ENCODE measurements at regions not wholly inside any gene's neighbourhood (a gene's known extent, or its start where the extent isn't known, plus 50 kb on each side); places are given as distances from the start of the nearest gene placed in this dataset.

GRCh38 chr17:13994050-13994449, 75.3 kb upstream of the COX10 start:
- no peak for DNase-seq

DNA sequence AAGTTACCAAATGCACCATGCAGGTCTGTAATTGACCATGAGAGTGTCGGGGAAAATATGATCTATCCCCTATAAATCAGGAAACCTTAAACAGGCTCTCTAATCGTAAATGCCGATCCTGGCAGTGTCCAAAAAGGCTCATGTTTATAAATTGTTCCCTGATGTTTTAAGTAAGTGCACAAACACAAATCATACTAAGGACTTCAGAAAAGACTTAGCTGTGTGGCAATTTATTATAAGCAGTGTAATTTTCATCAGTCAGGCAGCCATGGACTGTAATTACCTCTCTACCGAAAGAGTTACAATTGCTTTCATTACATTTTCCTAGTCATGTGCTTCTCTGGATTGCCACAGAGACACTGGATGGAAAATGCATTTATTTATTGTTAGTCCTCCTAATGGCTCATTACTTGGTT, 73.4 kb upstream of the COX10 start:
- peak; percentile 75 for DNase-seq

- DNase-seq: peak; percentile 56
Measured at GRCh38 chr17:13996276-13996675, 73.0 kb upstream of the COX10 start.

GRCh38 chr17:13996748-13997147, 72.6 kb upstream of the COX10 start:
- peak; percentile 31 for DNase-seq

GRCh38 chr17:14004927-14005620, 64.2 kb upstream of the COX10 start:
- no peak for DNase-seq

DNA sequence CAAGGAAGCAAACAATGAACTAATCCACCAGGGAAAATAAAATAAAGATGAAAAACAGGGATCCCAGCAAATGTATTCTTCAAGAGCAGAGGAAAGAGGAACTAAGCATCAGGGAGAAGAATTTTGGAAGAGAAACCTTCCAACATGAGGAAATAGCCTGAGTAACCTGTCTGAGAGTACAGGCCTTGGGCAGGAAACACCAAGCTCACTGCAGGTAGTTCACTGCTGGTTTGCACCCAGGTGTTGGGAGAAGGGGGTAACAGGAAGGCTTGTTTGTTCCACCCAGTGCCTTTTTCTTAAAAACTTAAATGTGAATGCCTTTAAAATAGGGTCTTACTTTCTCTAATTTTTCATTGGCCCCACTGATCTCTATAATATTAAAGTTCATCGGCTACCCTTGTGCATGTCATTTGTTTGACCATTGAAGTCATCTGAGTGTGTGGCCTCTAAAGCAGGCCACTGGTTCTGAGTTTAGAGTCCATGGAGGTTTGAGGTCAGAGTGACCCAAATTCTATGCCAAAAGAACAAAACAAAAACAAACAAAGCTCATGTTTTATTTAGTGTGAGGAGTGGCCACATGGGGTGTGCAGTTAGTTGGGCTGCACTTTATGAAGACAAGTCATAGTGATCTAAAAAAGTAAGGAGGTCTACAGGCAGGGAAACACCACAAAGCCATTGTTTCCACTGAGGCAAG, 62.9 kb upstream of the COX10 start:
- DNase-seq: no peak

DNA sequence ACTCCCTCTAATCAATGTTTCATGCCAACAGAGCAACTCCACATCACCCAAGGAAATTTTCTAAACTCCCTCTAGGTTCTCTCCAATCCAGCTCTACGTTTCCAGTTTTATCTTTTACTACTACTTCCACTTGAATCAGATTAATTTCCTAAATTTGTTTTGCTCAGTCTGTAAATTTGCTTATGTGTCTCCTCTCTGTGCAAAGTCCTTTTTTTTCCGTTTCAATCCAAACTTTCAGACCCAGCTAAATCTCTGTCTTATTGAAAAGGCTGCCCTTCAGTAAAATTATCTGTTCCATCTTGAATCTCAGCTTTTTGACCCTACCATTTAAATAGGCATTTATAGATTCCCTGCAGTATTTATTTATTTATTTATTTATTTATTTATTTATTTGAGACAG, 61.4 kb upstream of the COX10 start:
- no peak for DNase-seq

GRCh38 chr17:14011036-14011692, 58.1 kb upstream of the COX10 start:
- no peak for DNase-seq

GRCh38 chr17:14011740-14012405, 57.4 kb upstream of the COX10 start:
- no peak for DNase-seq

- DNase-seq: no peak
Measured at GRCh38 chr17:14014657-14015056, 54.6 kb upstream of the COX10 start.

DNA sequence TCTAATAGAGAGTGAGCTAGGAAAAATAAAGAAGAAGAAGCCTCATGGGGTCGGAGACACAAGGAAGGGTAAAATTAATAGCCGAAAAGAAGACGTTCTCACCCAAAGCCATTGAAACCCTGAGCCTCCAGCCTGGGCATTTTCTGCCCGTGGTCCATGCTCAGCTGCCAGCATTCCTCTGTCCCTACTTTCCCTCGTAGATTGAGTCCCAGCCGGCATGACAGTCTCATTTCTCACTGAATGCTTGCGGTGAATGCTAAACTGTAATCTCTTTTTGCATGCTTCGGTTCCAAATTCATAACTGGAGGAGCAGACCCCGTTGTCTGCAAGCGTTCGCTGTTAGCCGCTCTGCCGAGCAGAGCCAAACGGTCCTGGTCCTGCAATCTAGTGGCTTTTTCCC, 54.0 kb upstream of the COX10 start:
- no peak for DNase-seq

- no peak for DNase-seq
Measured at GRCh38 chr17:14016858-14017257, 52.4 kb upstream of the COX10 start.

GRCh38 chr17:14019186-14019956, 49.9 kb upstream of the COX10 start:
- peak; percentile 61 for DNase-seq

Data from fibroblast of skin of abdomen (primary cell).